NB4 (cell line): ENCODE measurements at regions not wholly inside any gene's neighbourhood (a gene's known extent, or its start where the extent isn't known, plus 50 kb on each side); places are given as distances from the start of the nearest gene placed in this dataset.

Experiments
- DNase-seq: peaks from one replicate; pipeline ENCODE4 v3.0.0; 2010; ENCODE audit warnings: low read depth
- H3K4me3 ChIP-seq: one replicate; pipeline ENCODE4 v1.5.1; 2011; ENCODE audit warnings: mild to moderate bottlenecking, low read depth, low read length, moderate library complexity
- MYC ChIP-seq: IDR thresholded peaks from 2 replicates; pipeline ENCODE4 v1.6.1; 2011; ENCODE audit warnings: low read depth, low read length
- POLR2A ChIP-seq: IDR thresholded peaks from 2 replicates; pipeline ENCODE4 v1.6.1; 2011; ENCODE audit warnings: mild to moderate bottlenecking; ENCODE audit not compliant: insufficient read length; ENCODE audit errors: extremely low read depth
- TF ChIP-seq, protein P1 (sequence below): IDR thresholded peaks from one replicate; pipeline ENCODE4 v1.5.1; 2012; ENCODE audit warnings: low read depth, low read length
- TF ChIP-seq, protein P2 (sequence below): IDR thresholded peaks from 2 replicates; pipeline ENCODE4 v1.6.1; 2011; ENCODE audit warnings: low read depth, low read length

DNA sequence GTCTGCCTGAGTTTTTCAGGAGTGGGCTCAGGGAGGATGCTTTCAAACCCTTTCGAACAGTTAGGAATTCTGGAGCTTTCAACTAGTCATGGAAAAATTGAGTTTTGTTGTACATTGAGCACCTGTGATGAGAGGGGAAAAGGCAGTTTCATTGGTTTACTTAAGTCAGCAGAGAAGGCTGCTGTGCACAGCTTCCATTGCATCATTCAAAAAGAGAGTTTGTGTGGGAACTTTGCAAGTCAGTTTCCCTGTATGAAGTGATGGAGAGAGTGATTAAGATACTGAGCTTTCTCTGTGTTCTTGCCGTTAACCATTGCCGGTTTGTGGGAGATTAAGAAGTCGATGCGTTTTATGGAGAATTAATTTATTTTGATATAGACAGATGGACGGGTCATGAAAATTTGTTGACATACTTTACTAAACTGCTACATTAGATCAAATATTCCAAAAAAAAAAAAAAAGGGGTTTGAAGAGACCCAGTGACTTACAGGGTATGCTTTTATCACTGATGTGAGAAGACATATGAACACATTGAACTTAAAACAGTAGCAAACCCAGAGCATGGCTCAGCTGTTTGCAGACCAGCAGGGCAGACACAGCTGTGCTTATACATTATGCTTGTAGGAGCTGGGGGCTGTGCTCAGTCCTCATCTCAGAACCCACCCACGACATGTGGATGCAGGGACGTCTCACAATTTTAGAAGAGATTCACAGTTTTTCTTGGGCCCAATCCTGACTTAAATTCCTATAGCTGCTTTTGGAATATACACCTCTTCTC lies 234.1 kb downstream of the SOX4 start:
- no peak overlapping the region for H3K4me3 ChIP-seq
- no peak for DNase-seq
- TF ChIP-seq, protein P1, sequence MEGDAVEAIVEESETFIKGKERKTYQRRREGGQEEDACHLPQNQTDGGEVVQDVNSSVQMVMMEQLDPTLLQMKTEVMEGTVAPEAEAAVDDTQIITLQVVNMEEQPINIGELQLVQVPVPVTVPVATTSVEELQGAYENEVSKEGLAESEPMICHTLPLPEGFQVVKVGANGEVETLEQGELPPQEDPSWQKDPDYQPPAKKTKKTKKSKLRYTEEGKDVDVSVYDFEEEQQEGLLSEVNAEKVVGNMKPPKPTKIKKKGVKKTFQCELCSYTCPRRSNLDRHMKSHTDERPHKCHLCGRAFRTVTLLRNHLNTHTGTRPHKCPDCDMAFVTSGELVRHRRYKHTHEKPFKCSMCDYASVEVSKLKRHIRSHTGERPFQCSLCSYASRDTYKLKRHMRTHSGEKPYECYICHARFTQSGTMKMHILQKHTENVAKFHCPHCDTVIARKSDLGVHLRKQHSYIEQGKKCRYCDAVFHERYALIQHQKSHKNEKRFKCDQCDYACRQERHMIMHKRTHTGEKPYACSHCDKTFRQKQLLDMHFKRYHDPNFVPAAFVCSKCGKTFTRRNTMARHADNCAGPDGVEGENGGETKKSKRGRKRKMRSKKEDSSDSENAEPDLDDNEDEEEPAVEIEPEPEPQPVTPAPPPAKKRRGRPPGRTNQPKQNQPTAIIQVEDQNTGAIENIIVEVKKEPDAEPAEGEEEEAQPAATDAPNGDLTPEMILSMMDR, result no peak
- no peak for TF ChIP-seq POLR2A

DNA sequence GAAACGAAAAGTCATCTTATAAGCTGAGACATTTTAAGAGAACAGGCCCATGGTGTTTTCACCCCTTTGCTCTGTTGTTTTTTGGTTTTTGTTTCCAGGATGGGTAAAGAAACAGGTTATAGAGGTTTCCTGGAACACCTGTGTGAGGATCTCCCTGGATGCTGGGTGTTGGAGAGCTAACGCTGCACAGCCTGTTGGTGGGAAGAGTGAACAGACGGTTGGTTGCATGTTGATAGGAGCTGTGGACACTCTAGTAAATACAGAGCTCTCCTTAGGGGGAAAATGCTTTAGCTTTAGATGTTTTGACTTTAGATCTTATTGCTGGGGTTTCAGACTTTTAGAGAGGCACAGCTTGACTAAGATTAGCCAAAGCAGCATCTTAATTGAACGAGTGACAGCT lies 235.2 kb downstream of the SOX4 start:
- no peak overlapping the region for H3K4me3 ChIP-seq
- no peak for DNase-seq
- TF ChIP-seq POLR2A (no peak), MYC (no peak)
- TF ChIP-seq, protein P1, result no peak
- TF ChIP-seq, protein P2, sequence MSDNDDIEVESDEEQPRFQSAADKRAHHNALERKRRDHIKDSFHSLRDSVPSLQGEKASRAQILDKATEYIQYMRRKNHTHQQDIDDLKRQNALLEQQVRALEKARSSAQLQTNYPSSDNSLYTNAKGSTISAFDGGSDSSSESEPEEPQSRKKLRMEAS, result no peak

DNA sequence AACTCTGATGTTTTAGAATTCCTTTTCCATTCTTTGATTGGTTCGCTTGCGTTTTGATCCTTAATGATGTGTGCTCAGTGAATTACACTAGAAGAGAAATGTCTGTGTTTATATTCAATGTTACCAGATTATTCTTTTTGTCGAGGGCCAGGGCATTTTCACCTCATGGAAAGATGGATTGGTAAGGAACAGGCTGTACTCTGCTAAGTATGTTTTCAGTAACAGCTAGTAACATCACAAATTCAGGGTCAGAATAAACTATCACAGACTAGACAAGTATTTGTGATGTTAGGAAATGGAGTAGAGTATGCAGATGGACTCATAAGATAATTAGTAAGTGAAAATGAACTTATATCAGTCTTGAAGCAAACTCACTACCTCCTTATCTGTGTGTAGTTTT lies 235.6 kb downstream of the SOX4 start:
- no peak overlapping the region for H3K4me3 ChIP-seq
- DNase-seq, result no peak
- TF ChIP-seq, protein P2, result no peak
- TF ChIP-seq, protein P1, result no peak
- TF ChIP-seq MYC (no peak), POLR2A (no peak)

DNA sequence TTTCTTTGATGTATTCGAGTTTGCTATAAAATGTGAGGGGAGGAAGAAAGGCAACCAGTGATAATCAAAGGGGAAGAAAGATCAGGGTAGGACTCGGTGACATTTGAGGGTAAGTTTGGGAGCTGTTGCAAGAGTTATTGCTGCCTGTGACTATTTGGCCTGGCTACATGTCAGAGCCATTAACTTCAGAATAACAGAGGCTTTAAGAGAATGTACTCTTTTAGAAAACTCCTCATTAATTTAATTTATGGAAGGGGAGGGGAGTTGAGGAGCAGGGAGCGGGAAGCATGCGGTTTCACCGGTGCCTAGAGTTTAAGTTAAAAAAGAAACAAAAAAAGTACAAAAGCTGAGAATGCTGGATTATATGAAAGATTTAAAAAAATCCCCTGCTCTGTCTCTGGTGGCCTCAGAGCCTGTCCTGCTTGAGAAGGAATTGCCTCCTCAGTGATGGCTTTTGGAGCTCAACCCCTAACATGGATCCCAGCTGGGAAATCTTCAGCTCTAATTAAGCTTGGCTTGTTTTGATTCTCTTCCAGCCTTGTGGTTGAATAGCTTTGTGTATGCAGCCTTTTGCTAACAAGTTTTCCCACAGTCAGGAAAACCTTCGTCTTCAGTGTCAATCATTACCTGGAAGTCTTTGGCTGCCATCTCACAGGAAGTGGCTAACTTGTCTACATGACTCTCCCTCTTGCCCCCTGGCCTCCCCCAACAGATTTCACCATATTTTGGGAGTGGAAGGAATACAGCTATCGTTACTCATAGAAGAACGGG lies 238.2 kb downstream of the SOX4 start:
- TF ChIP-seq, protein P2, result no peak
- TF ChIP-seq POLR2A (no peak), MYC (no peak)
- TF ChIP-seq, protein P1, result no peak
- H3K4me3 ChIP-seq, result no peak overlapping the region
- no peak for DNase-seq

DNA sequence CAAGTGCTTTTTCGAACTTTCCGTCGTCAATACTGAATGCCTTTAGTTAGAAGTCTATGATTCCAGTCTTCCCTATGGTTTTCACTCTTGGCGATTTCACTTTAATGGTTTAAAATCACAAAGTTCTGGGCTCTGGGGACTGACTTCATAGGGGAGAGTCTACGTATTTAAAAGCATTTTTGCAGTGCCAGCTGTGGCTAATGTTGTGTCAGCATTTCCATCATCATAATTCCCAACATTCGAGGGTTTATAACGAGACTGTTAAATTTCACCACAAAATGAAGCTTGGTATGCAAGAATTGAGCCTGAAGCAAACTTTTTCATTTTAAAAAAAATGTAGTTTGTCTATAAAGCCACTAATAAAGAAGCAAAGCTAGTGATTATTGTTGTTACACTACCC lies 242.7 kb downstream of the SOX4 start:
- TF ChIP-seq, protein P2, result no peak
- no peak for TF ChIP-seq POLR2A
- TF ChIP-seq, protein P1, result no peak
- TF ChIP-seq MYC, result no peak
- DNase-seq, result no peak
- no peak overlapping the region for H3K4me3 ChIP-seq
